CD8-positive, alpha-beta memory T cell (primary cell): ENCODE measurements at regions not wholly inside any gene's neighbourhood (a gene's known extent, or its start where the extent isn't known, plus 50 kb on each side); places are given as distances from the start of the nearest gene placed in this dataset.

Experiments used
- CTCF ChIA-PET: fragments of 350-600 bp; sonication (Branson Sonifier 250); formaldehyde crosslinking; loops from one replicate; lab custom pipeline; 2021; ENCODE audit warnings: antibody characterized with exemption; lab: Charles Lee
- POLR2A ChIA-PET: fragments of 350-600 bp; sonication (Branson Sonifier 250); formaldehyde crosslinking; loops from one replicate; lab custom pipeline; 2021; ENCODE audit warnings: antibody characterized with exemption; lab: Charles Lee
- DNase-seq, 5 donors: peaks; one replicate each; pipeline versions ENCODE4 v3.0.0 to v3.0.0-alpha.2; 2020 to 2022; ENCODE audit warnings: mixed read lengths in 1 of 5
- H3K27ac ChIP-seq: one replicate; pipeline ENCODE4 v1.7.0; 2013; ENCODE audit warnings: low read depth, mild to moderate bottlenecking, low read length, moderate library complexity
- H3K27me3 ChIP-seq: 2 replicates; pipeline ENCODE4 v1.7.0; 2013; ENCODE audit warnings: low read length, mild to moderate bottlenecking; ENCODE audit not compliant: insufficient read depth, poor library complexity, severe bottlenecking
- H3K36me3 ChIP-seq: 2 replicates; pipeline ENCODE4 v1.7.0; 2013; ENCODE audit warnings: mild to moderate bottlenecking, low read length, moderate library complexity; ENCODE audit not compliant: insufficient read depth
- H3K4me1 ChIP-seq: 2 replicates; pipeline ENCODE4 v1.7.0; 2013; ENCODE audit warnings: mild to moderate bottlenecking, low read length, moderate library complexity; ENCODE audit not compliant: insufficient read depth
- H3K4me3 ChIP-seq: 2 replicates; pipeline ENCODE4 v1.7.0; 2013; ENCODE audit warnings: mild to moderate bottlenecking, low read length
- H3K9me3 ChIP-seq: 2 replicates; pipeline ENCODE4 v1.7.0; 2013; ENCODE audit warnings: mild to moderate bottlenecking, low read length
- H3K27ac Mint-ChIP-seq, 8 donors: one replicate each; pipeline ENCODE4 v1.8.0; 2020 to 2021; ENCODE audit warnings: mixed read lengths in 8 of 8, mild to moderate bottlenecking in 6 of 8, inconsistent platforms in 3 of 8, moderate library complexity in 3 of 8
- H3K27me3 Mint-ChIP-seq, 2 donors: one replicate each; pipeline ENCODE4 v1.8.0; 2020 to 2021; ENCODE audit warnings: mixed read lengths in 2 of 2, mild to moderate bottlenecking in 1 of 2, moderate library complexity in 1 of 2
- H3K36me3 Mint-ChIP-seq, 3 donors: one replicate each; pipeline ENCODE4 v1.8.0; 2020 to 2021; ENCODE audit warnings: mixed read lengths in 3 of 3, inconsistent platforms in 1 of 3, mild to moderate bottlenecking in 1 of 3
- H3K4me1 Mint-ChIP-seq, 3 donors: one replicate each; pipeline ENCODE4 v1.8.0; 2020 to 2021; ENCODE audit warnings: mixed read lengths in 3 of 3, inconsistent platforms in 1 of 3, mild to moderate bottlenecking in 1 of 3
- H3K4me3 Mint-ChIP-seq, 7 donors: one replicate each; pipeline ENCODE4 v1.8.0; 2020 to 2021; ENCODE audit warnings: mixed read lengths in 7 of 7, mild to moderate bottlenecking in 6 of 7, moderate library complexity in 4 of 7, inconsistent platforms in 2 of 7
- H3K9me3 Mint-ChIP-seq, 5 donors: one replicate each; pipeline ENCODE4 v1.8.0; 2020 to 2022; ENCODE audit warnings: mixed read lengths in 5 of 5, mild to moderate bottlenecking in 3 of 5, moderate library complexity in 2 of 5, inconsistent platforms in 1 of 5

DNA sequence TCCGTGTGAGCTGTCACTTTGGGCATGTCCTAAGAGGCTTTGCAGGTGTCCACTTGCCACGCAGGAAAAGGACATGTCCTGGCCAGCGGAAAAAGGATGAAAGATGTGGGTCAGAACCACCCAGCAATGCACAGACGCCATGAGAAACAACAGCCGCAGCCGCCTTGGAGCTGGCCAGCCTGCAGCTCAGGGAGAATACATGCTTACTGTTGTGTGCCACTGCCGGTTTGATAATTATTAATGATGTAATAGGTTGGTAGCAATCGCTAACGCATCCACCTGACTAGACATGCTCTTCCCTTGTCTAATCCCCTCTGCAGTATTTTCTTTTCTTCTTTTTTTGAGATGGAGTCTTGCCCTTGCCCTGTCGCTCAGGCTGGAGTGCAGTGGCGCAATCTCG lies 221.7 kb downstream of the HAUS1 start:
- ChIA-PET POLR2A (no interaction called here), CTCF (interaction anchor here (0.7 kb wide), 1 partner anchor 402 kb away, joined by 3 read pairs; no protein-coding TSS in a partner anchor)
- peaks cover 2 to 5% (median 4%) of the 10 kb centered on the region in 3 donors for H3K4me1 Mint-ChIP-seq
- H3K27me3 Mint-ChIP-seq: peaks cover 4 to 9% of the 10 kb centered on the region in 2 donors
- Histone ChIP-seq H3K9me3 (no peaks in the 10 kb centered on the region), H3K4me1 (no peaks in the 10 kb centered on the region), H3K4me3 (no peak overlapping the region), H3K36me3 (no peaks in the 10 kb centered on the region), H3K27ac (no peak overlapping the region), H3K27me3 (no peaks in the 10 kb centered on the region)
- peak overlapping the region in 1 of 8 donors; percentile 83 for H3K27ac Mint-ChIP-seq
- no peaks in the 10 kb centered on the region for H3K9me3 Mint-ChIP-seq
- no peaks in the 10 kb centered on the region for H3K36me3 Mint-ChIP-seq
- DNase-seq: no peak
- H3K4me3 Mint-ChIP-seq: no peak overlapping the region

- no peak overlapping the region for H3K4me3 Mint-ChIP-seq
- no peaks in the 10 kb centered on the region for H3K9me3 Mint-ChIP-seq
- no peak for DNase-seq
- ChIA-PET CTCF (no interaction called here), POLR2A (no interaction called here)
- no peaks in the 10 kb centered on the region for H3K4me1 ChIP-seq
- peaks cover 3% of the 10 kb centered on the region for H3K27me3 ChIP-seq
- no peaks in the 10 kb centered on the region for H3K36me3 Mint-ChIP-seq
- peaks cover 9 to 11% (median 11%) of the 10 kb centered on the region in 3 donors for H3K4me1 Mint-ChIP-seq
- H3K27me3 Mint-ChIP-seq: peaks cover 16 to 37% of the 10 kb centered on the region in 2 donors
- no peak overlapping the region for H3K27ac ChIP-seq
- peak overlapping the region in 1 of 8 donors; percentile 1 for H3K27ac Mint-ChIP-seq
- H3K4me3 ChIP-seq: no peak overlapping the region
- H3K9me3 ChIP-seq: no peaks in the 10 kb centered on the region
- no peaks in the 10 kb centered on the region for H3K36me3 ChIP-seq
Observed at GRCh38 chr18:46329736-46330246, 225.6 kb downstream of the HAUS1 start.

DNA sequence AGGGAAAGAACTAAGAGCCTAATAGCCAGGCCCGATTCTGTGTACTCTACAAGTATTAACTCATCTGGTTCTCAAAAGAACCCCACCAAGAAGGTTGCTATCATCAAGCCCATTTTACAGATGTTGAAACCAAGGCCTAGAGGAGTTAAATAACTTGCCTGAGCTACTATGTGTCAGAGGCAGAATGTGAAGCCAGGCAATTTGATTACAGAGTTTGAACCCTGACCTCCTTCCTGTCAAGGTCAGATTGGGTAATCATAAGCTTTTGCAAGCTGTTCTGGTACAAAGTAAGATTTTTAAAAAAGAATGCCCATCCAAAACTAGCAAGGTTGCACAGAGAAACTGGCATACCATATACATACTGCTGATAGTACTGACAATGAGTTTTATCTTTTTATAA lies 227.1 kb downstream of the HAUS1 start:
- H3K36me3 Mint-ChIP-seq: no peaks in the 10 kb centered on the region
- no peak overlapping the region for H3K27ac Mint-ChIP-seq
- Histone ChIP-seq H3K27me3 (peaks cover 13% of the 10 kb centered on the region), H3K4me3 (no peak overlapping the region), H3K4me1 (no peaks in the 10 kb centered on the region), H3K36me3 (no peaks in the 10 kb centered on the region), H3K27ac (no peak overlapping the region), H3K9me3 (no peaks in the 10 kb centered on the region)
- no peak for DNase-seq
- POLR2A ChIA-PET: no interaction called here
- no peaks in the 10 kb centered on the region for H3K9me3 Mint-ChIP-seq
- CTCF ChIA-PET: no interaction called here
- no peak overlapping the region for H3K4me3 Mint-ChIP-seq
- H3K27me3 Mint-ChIP-seq: peaks cover 30 to 53% of the 10 kb centered on the region in 2 donors
- peaks cover 22 to 26% (median 25%) of the 10 kb centered on the region in 3 donors for H3K4me1 Mint-ChIP-seq

DNA sequence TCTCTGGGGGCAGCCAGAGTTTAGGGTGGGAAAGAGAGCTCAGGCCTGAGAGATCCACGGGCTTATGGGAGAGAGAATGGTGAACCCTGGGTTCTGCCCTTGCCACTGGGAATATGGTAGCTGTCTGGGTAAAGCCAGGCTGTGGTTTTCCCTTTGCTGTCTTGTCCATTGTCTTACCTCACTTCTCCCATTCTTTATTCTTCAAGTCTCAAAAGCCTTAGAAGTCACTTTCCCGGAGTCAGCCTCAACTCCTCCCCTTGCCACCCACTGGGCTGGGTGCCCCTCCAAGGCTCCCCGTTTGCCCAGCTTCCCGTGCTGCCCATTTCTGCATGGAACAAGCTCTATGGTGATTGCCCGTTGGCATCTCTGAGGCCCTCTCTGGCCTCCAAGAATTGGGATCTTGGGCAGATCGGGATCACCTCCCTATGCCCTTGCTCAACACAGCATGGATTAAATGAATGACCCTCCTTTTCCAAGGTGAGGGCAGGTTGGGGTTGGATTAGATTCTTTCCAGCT lies 228.2 kb downstream of the HAUS1 start:
- POLR2A ChIA-PET: no interaction called here
- H3K36me3 Mint-ChIP-seq: no peaks in the 10 kb centered on the region
- no peaks in the 10 kb centered on the region for H3K9me3 ChIP-seq
- H3K9me3 Mint-ChIP-seq: no peaks in the 10 kb centered on the region
- no peaks in the 10 kb centered on the region for H3K4me1 ChIP-seq
- no peaks in the 10 kb centered on the region for H3K36me3 ChIP-seq
- H3K27ac ChIP-seq: no peak overlapping the region
- peak overlapping the region in 3 of 7 donors; percentile 11 to 37 (median 17) for H3K4me3 Mint-ChIP-seq
- peaks cover 37 to 63% of the 10 kb centered on the region in 2 donors for H3K27me3 Mint-ChIP-seq
- peaks cover 26 to 33% (median 29%) of the 10 kb centered on the region in 3 donors for H3K4me1 Mint-ChIP-seq
- CTCF ChIA-PET: interaction anchor here (1.0 kb wide), 1 partner anchor 27 kb away, joined by 3 read pairs; no protein-coding TSS in a partner anchor
- no peak overlapping the region for H3K4me3 ChIP-seq
- no peak for DNase-seq
- H3K27me3 ChIP-seq: peaks cover 13% of the 10 kb centered on the region
- H3K27ac Mint-ChIP-seq: no peak overlapping the region

GRCh38 chr18:46332921-46333341 lies 228.7 kb downstream of the HAUS1 start:
- Mint-ChIP-seq H3K4me3 (peak overlapping the region; percentile 37 to 83 (median 74)), H3K27me3 (peaks cover 42 to 69% of the 10 kb centered on the region in 2 donors), H3K4me1 (peaks cover 26 to 34% (median 29%) of the 10 kb centered on the region in 3 donors), H3K9me3 (no peaks in the 10 kb centered on the region), H3K36me3 (no peaks in the 10 kb centered on the region), H3K27ac (no peak overlapping the region)
- Histone ChIP-seq H3K27me3 (peaks cover 13% of the 10 kb centered on the region), H3K27ac (no peak overlapping the region), H3K4me1 (no peaks in the 10 kb centered on the region), H3K4me3 (no peak overlapping the region), H3K9me3 (no peaks in the 10 kb centered on the region), H3K36me3 (no peaks in the 10 kb centered on the region)
- POLR2A ChIA-PET: no interaction called here
- peak in 1 of 5 donors; percentile 17 for DNase-seq
- CTCF ChIA-PET: interaction anchor here (1.0 kb wide), 1 partner anchor 26 kb away, joined by 3 read pairs; no protein-coding TSS in a partner anchor

DNA sequence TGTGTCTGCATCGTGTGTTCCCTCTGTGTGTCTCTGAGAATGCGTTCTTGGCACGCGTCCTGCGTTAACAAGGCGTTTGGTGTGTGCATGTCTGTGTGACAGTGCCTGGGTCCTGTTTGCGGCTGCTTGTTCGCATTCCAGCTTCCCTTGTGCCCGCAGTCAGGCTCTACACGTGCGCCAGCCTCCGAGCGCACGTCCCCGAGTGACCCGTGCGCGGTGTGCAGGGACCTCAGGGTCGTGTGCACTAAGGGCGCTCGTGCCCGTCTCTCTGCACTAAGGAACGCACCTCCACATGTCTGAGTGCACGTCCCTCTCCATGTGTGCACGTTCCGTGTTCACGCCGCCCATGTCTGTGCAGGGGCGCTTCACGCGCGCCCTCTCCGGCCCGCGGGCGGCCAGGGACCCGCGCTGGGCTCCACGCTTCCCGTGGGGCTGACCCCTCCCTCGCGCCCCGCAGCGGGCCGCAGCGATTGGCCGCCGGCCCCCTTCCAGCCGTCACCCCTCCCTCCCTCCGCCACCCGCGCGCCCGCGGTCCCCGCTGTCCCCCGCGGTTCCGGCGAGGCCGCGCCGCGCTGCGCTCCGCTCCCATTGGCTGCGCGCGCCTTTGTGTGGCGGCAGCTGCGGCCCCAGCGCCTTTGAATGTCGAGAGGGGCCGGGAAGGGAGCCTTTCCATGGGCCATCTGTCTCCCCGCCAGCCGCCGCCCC lies 229.4 kb downstream of the HAUS1 start:
- Histone ChIP-seq H3K36me3 (no peaks in the 10 kb centered on the region), H3K4me3 (no peak overlapping the region), H3K27ac (no peak overlapping the region), H3K9me3 (no peaks in the 10 kb centered on the region), H3K4me1 (no peaks in the 10 kb centered on the region), H3K27me3 (peaks cover 13% of the 10 kb centered on the region)
- Mint-ChIP-seq H3K4me1 (peaks cover 26 to 40% (median 29%) of the 10 kb centered on the region in 3 donors), H3K4me3 (peak overlapping the region; percentile 43 to 83 (median 74)), H3K27ac (peak overlapping the region in 1 of 8 donors; percentile 5), H3K36me3 (no peaks in the 10 kb centered on the region), H3K27me3 (peaks cover 47 to 73% of the 10 kb centered on the region in 2 donors), H3K9me3 (no peaks in the 10 kb centered on the region)
- peak in 3 of 5 donors; percentile 8 to 19 (median 8) for DNase-seq
- CTCF ChIA-PET: no interaction called here
- POLR2A ChIA-PET: no interaction called here

DNA sequence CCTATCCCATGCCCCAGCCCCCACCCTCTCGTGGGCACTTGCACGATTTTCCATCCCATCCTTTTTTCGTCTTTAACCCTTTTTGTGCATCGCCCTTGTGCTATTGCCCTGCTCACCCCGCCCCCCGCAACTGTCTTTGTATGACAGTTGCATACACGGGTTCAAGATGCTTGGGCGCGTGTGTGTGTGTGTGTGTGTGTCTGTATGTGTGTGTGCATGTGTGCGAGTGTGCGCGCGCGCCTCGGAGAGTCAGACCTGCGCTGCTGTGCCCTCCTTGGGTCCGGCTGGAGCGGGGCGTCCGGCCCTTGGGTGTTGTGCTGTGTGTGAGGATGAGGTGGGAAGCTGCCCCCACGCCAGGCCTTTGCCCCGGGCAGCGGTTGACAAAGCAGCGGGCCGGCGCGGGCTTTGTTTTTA lies 230.7 kb downstream of the HAUS1 start:
- ChIA-PET POLR2A (no interaction called here), CTCF (interaction anchor here (1.2 kb wide), 1 partner anchor 161 kb away, joined by 3 read pairs; a partner anchor contains a TSS)
- Histone ChIP-seq H3K4me1 (no peaks in the 10 kb centered on the region), H3K4me3 (no peak overlapping the region), H3K36me3 (no peaks in the 10 kb centered on the region), H3K27ac (no peak overlapping the region), H3K27me3 (peaks cover 13% of the 10 kb centered on the region), H3K9me3 (no peaks in the 10 kb centered on the region)
- H3K4me1 Mint-ChIP-seq: peaks cover 34 to 51% (median 39%) of the 10 kb centered on the region in 3 donors
- H3K27ac Mint-ChIP-seq: peak overlapping the region in 4 of 8 donors; percentile 22 to 60 (median 54)
- peak overlapping the region; percentile 66 to 93 (median 87) for H3K4me3 Mint-ChIP-seq
- no peaks in the 10 kb centered on the region for H3K9me3 Mint-ChIP-seq
- H3K27me3 Mint-ChIP-seq: peaks cover 43 to 72% of the 10 kb centered on the region in 2 donors
- peak in 1 of 5 donors; percentile 26 for DNase-seq
- no peaks in the 10 kb centered on the region for H3K36me3 Mint-ChIP-seq
